ENCODE measurements at regions not wholly inside any gene's neighbourhood (a gene's known extent, or its start where the extent isn't known, plus 50 kb on each side); places are given as distances from the start of the nearest gene placed in this dataset.
"Not testable (repeated sequence)": the region's sequence is repeated elsewhere in the genome, so short reads cannot be mapped to it uniquely, and the experiment has no call there.

GRCh38 chr4:158089897-158090296 lies 82.9 kb downstream of the GASK1B start:
- TF ChIP-seq CTCF, POLR2A, POLR2AphosphoS5 (IDR thresholded peaks at IDR 0.05): not testable (repeated sequence)
